HCEC 1CT (cell line): ENCODE measurements at regions not wholly inside any gene's neighbourhood (a gene's known extent, or its start where the extent isn't known, plus 50 kb on each side); places are given as distances from the start of the nearest gene placed in this dataset.
A peak's percentile ranks its signal among the peaks of the same experiment; 100 is the strongest.

Source experiments
- DNase-seq: peaks from one replicate; pipeline ENCODE4 v3.0.0-alpha.2; 2017

DNA sequence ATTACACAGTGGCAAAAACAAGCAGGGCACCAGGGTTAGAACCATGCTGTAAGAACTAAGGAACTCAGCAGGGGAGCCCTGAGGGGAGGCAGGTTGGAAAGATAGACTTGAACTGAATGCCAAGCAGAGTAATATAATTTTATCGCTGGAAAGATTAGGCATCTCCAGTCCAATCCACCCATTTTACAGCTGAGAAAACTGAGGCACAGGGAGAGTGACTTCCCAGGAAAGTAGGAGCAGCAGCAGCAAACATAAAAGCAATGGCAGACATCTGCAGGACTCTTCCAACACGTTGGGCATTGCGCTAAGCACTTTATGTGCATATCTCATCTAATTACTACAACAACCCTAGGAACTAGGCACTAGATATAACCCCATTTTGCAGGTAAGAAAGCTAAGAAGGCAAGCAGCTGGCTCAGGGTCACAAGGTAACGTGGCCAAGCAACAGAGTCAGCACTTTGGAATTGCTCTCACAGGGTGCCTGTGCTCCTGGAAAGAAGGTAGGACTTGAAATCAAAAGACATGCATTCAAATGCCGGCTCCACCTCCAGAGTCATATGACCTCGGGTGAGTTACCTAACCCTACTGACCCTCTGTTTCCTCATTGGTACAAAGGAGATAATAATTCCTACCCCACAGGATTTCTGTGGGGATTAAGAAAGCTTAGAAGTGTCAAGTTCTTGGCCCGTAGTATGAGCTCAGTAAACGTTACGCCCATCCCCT lies 215.3 kb downstream of the BARX2 start:
- DNase-seq, result no peak

DNA sequence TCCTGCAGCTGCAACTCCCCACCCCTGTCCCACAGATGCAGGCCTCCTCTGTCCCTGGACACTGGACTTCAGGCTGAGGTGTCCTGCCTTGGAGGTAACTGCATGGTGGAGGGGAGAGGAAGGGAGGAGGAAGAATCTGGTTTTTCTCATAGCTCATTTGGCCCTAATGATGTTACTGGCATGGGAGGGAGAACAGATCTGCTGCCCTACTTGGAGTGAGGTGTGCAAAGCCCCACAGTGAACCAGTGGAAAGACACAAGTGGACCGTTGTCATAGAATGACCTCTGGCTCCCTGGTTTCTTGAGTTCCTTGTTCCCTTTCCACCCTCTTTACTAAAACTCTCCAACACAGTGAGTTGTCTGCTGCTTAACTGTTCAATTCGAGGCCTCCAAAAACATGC lies 215.9 kb downstream of the BARX2 start:
- DNase-seq, result no peak

DNA sequence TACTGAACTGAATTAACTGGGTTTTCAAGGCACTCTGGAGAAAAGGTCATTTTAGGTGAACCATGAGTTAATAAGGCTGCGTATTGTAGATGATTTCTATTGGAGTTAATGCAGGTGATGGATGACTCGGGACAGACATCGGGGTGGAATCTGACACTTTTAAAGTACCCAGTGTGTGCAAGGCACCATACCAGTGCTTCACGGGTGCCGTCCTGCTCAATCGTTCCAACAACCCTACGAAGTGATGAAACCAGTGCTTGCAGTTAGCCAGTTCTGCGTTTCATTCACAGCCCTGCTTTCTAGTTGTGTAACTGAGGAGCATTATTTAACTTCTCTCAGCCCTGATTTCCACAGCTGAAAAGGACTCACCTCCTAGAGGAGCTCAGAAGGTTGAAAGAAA lies 216.5 kb downstream of the BARX2 start:
- DNase-seq, result no peak

DNA sequence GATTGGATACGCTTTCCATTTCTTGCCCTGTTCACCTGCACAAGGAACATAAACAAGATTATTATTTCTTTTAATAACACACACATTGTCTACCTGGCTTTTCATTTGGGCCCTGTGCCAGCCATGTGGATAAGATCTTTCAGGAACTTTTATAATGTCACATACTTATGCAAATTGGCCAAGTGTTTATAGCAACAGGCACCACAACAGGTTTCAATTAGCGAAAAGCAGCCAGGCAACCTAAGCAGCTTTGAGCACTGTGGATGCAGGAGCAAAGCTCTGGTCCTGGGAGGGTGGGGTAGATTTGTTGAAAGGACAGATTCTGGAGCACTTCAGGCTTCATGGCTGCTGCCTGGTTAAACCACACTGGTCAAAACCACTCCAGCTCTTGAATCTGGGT lies 217.4 kb downstream of the BARX2 start:
- DNase-seq, result no peak

DNA sequence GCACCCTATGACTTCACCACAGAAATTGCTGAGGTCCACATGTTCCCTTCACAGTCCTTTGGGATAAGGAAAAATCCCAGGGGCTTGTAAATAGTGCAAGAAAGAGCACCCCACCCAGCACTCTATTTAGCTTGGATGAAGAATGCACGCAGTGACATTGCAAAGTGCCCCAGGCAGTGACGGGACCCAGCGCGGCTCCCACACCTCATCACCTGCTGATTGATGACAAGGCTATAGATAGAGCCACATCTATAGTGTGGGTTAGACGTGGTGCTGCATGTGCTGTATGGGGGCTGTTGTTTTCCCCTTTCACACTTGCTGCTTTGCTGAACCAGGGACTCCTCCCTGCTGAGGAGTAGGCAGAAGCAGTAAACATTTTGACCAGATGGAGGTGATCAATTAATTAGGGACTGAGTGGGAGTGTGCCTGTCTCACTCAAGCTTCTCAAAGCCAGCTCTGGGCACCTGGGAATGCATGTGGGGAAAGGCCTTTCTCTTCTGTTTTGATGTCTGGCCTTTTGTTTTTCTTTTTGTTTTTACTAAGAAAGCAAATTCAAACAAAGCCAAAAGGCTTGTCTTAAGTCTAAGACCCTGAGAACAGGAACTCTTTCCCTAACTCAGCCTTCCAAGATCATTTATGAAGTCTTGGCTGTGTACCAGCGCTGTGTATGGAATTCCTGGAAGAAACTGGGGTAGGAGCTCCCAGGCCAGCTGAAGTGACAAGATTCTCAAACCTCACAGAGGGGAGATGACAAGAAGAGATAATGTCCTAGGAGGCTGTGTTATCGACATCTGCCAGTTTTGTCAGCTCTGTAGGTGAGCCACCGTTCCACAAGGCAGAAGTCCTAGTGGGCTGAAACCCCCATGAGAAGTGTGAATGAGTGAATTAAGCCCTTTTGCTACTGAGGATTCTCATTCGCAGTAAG lies 219.7 kb downstream of the BARX2 start:
- DNase-seq, result no peak

DNA sequence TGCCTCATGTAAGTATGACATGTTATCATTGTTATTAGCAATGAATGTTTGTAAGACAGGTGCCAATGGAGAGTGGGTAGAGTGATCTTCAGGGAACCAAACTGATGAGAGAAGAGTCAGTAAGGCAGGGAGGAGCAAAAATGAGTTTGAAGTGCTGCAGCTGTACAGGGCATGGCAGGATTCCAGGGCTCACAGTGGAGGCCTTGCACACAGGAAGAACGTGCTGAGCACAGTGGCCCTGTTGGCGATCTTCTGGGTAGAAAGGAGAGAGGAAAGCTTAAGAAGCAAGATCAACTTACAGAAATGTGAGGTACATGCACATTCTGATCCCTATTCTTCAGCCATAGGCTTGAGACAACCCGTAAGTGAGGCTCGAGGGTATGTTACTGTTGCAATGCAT lies 219.3 kb upstream of the TMEM45B start:
- no peak for DNase-seq

DNA sequence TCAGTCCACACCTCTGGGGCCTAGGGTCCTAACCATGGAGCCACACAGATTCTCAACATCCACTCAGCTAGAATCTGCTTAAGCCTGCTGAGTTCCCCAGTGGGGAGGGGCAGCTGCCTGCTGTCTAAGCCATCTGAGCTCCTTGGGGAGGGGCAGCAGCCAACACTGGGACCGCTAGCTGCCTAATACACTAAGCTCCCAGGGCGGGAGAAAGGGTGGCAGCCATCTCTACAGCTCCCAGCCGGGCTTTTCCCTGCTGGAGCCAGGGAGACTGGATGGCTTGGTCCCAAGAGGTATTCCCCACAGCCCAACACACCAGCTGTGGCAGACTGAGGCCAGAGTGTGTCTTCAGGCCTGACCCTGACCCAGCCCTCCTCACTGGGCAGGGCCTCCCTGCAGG lies 217.3 kb upstream of the TMEM45B start:
- DNase-seq, result no peak

DNA sequence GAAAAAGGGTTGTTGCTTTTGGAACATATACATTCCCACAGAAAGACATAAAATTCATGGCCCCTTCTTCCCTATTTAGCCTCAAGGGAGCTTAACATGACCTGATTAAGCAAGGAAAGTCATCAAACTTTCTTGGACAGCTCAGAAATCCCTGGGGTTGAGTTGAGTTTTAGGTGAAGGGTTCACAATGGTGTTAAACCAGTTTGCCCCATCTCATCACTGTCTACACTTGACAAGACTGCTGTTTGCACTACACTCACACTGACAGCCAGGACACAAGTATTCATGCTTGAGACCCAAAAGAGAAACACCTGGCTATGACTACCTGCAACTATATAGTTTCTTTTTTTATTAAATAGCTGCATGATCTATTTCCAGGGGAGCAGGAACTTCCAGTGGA lies 209.8 kb upstream of the TMEM45B start:
- DNase-seq, result no peak

DNA sequence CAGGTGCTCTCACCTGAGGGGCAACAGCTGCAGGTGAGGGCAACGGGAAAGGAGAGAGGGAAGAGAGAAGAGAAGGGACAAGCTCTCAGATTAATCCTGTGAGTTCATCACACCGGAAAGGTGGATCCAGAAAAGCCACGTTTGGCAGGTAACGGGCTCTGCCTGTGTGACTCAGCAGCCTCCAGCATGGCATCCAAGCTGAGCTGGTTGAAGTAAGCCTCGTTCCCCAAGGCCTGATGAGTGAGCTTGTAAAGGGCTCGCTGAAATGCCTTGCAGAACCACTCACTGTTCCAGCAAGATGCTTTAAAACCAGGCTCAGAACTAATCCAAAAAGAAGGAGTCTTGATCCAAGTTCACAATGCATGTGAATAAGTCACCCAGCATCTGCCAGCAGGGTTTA lies 206.9 kb upstream of the TMEM45B start:
- no peak for DNase-seq

DNA sequence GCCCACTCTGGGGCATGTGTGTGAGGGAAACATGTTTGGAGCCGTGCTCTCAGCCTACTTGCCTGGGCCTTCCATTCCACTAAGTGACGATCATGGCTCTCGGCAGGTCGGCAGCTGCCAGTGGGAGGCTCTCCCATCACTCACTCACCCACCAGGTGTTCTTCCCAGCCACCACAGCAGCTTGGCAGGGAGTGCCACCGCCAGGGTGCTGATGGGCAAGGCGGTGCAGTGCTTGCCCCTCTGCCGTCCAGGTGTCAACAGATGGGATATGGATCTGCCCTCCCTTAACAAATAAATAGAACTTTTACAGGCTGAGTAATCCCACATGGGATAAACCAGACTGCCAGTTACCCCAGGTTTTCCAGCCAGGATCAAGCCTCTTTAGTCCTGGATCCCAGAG lies 205.5 kb upstream of the TMEM45B start:
- DNase-seq, result no peak

DNA sequence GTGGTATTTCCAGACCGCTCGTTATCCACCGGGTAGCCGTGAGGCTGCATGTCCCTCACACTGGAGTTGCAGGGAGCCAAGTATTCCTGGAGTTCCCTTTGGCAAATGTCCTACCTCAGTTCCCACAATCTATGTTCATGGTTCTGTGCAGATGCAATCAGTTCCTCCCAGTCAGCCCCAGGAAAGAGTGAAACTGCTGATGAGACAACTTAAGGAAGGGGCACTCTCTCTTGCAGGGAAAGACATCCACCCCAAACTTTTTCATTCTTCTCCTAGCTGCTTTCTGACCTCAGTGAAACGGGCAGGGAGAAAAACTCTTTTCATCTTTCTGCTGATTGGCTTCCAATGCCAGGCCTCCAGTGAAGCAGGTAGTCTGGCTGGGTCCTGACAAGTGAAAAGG lies 205.1 kb upstream of the TMEM45B start:
- DNase-seq, result no peak

DNA sequence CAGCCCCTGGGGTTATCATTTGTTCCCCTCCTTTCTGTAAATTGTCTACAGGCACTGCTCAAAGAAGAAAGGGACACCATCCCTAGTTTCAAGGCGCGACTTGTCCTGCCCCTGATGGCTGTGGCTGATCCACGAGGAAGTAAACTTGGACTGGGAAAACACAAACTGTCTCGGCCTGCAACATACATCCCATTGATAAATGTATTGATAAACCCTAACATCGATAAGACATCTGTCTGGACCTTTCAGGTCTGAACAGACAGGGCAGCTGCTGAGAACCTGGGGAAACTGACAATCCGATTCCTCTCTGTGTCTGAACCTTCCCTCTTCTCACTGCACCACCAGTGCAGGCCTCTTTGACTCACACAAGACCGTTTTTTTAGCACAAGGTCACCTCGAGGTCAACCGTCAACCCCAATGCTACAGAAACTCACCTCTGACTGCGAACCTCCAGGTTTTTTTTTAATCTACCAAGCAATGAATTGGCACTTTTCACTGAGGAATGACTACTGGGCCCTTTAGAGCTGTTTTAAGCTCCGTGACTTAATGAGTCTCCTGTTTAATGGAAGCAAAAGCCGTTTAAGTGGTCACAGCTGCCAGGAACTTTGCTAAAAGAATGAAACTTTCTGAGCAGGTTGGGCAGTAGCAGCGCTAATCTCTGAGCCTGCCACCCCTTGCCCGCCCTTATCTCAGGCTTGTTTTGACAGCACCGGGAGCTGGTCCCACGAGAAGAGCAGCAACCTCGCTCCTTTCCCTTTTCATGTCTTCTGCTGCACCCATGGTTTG lies 203.8 kb upstream of the TMEM45B start:
- no peak for DNase-seq

DNA sequence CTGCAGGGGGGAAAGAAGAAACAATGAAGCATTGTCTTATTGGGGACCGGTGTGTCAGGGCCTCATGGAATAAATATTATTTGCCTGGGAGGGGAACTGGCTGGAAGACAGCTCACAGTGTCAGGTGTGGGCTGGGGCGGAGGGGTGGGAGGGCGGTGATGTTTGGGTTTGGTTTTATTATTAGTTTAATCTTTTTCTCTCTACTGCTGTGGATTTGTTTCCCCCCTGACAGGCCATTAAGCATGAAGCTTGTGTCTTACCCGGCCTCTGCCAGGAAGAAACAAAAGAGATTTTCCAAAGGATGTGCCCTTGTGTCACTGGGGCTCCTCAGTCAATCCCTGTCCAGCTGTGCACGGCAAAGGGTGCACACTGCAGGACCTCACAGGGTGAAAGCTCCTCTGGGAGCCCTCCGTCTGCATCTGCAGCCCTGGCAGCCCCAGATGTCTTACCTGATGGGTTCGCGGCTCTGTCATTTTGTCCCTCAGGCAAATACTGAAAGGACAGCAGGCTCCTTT lies 203.1 kb upstream of the TMEM45B start:
- no peak for DNase-seq

DNA sequence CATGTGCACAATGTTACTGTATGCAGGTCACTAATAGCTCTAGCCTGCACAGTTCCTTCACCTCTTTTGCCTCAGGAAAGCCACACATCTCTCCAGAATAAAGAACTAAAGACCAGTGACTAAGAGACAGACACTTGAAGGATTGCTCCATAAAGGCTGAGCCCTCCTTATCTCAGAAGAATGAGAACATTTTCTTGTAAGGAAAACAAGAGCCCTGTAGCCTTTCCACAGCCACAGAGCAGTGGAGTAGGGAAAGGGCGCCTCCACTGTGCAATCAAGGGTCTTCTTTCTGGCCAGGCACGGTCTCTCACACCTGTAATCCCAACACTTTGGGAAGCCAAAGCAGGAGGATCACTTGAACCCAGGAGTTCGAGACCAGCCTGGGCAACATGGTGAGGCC lies 202.6 kb upstream of the TMEM45B start:
- DNase-seq, result no peak

DNA sequence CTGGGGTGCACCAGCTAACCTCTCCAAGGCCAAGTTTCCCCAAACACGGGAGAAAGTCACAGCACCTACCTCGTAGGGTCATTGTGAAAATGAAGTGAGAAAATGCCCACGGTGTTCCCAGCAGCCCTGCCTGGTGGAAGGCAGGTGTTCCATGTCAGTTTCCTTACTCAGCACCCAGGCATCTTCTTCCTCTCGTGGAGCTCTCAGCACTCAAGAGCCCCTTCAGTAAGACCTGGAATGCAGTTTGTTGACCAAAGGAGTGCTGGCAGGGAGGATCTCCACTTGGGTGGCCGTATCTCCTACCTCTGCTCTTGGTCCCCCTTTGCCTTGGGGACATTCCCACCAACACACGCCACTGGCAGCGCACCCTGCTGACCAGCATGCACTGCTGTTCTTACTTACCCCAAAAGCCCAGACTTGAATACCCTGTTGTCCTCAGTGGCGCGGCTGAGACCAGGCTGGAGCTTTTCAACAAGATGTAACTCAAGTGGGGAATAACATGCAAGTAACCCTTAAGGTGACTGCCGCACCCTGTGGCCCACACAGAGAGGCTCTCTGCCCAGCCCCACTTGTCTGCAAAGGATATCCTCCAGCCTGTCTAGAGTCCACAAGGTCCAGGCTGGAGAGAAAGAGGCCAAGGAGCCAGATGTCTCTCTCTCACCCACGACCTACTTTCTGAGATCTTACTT lies 201.2 kb upstream of the TMEM45B start:
- no peak for DNase-seq

DNA sequence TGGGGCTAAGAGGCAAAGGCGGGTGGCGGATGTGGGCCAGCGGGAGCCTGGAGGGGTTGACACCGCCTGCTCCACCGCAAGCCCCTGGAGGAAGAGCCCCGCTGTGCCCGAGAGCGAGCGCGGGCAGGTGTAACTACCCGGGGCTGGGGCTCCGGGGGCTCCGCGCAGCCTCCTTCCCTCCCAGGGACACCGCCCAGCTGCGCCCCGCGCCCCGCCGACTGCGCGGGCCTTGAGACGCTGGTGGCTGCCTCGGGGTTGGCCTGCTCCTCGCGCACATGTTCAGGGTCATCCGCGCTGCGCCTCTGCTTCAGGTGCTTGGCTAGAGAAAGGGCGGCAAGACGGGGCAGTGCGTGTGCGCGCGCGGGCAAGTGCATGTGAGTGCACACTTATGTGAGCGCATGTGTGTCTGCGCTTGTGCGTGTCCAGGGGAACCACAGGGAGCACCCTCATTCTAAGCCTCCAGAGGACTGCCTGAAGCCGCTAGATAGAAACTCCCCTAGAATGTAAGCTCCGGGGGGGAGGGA lies 197.5 kb upstream of the TMEM45B start:
- DNase-seq, result no peak

DNA sequence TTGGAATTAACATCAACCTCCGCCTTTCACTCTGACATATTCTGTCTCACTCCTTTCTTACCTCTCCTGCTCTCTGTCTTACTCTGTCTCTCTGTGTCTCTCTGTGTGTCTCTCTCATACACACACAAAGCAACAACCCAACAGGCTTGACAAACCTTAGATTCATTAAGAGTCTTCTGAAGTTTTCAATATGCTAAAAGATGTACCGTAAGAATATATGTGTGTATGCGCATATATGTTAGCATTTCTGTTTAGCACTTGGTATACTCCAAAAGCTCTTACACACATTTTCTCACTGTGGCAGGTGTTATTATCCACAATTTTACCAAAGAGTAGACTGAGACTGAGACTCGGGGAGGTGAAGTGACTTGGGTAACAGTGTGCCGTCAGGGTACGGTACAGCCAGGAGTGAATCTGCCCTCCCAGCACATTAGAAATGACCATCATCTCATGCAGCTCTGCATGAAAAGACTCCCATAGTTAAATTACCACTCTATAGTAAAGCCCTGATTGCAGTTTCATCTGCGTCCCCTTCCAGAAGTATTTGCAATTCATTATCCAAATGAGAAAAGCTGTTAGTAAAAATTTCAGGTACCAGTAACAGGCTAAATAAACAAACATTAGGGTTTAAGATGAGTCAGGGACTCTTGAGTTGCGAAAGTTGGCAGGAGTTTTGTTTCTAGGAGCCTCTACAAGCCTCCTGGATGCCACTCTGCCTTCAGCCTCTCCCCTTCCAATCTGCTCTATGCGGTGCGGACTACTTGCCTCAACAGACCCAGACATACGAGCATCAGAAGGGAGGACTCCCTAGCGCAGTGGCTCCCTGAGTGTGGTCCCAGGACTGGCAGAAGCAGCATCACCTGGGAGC lies 195.2 kb upstream of the TMEM45B start:
- peak; percentile 33 for DNase-seq

DNA sequence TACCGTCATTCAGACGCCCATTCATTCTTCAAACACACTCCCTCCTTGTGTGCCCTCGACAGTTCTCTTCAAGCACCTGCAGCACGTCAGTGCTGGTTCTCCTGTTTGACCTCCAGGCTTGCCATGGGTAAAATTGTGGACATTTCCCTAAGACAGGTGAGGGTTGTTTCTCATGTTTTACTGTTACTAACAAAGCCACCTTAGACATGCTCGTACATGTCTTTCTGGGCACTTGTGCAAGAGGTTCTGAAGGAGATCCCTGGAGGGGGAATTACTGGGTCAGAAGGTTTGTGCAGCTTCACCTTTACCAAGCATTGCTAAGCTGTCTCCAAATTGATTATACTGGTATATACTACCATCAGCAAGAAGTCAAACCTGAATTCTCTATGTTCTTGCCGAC lies 189.7 kb upstream of the TMEM45B start:
- no peak for DNase-seq

DNA sequence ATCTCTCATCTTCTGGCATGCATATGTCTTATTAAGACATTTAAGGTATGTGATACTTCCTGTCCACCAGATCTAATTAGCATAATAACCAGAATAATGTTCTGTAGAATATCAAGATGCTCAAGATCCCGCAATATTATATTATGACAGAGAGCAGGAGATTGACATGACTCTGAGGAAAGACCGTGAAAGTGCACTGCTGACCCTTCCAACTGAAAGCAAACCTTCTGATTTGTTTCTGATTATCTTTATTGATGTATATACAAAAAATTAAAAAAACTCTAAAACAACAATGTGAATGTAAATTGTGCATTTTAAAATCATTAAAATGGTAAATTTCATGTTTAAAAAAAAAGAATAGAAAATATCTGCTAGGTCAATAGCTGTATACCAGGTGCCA lies 184.4 kb upstream of the TMEM45B start:
- DNase-seq, result no peak

DNA sequence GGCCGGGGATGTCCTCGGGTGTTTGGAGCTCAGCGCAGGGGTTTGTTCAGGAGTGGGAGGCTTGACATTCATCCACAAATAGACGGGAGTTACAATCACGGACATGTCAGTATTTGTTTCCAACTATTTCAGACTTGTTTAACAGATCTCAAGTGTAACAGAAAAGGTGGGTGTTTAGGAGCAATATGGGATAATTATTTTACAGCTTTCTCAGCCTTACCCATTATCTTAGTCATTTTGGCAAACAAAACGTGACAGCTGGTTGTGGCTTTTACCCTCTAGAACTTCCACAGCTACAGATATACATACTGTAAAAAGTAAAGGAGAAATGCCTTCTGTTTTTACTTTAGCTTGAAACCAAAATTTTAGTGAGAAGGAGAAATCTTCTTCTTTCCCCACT lies 178.7 kb upstream of the TMEM45B start:
- peak; percentile 28 for DNase-seq

DNA sequence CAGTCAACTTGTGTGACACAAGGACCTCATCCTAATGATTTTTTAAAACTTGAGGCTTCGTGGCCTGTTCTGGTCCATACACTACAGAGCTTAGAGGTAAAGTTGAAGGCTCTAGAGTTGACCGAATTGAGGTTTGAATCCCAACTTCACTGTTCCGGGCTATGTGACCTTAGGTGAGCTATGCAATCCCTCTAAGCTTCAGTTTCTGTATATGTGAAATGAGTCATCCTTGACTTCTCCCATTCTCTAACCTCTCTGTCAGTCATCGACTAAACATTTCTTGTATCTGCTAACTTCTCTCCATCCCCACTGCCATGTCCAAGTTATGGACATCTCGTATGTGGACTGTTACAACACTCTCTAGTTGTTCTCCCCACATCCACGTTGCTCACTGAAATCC lies 178.2 kb upstream of the TMEM45B start:
- peak; percentile 78 for DNase-seq
